ENCODE measurements at regions not wholly inside any gene's neighbourhood (a gene's known extent, or its start where the extent isn't known, plus 50 kb on each side); places are given as distances from the start of the nearest gene placed in this dataset.

DNA sequence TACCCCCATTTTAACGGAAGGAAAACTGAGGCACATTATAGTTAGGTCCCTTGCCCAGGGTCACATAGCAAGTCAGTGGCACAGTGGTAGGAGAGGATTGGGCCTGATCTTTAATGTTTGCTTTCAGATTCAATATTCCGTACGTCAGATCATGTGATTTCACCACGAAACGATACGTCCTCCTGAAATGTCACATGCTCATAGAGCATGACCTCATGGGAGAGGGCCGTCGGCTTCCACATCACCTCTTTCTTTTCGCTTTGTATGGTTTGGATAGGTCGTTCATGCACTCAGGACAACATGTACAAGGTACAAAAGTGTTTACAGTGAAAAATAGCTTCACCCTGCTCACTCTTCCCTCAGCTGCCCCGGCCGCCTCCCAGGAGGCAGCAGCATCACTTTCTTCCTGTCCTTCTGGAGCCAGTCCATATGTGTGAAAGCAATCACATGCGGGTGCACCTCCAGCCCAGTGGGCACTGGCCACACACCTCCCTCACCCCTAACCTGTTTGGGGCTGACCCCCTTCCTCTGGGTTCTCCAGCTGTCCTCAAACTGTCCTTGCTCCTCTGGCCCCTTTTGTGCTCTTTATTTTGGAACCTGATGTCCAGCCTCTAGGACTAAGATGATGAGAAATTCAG is 199.9 kb downstream of the FOXL1 start:
- ChIA-PET SMC1A (ENCODE audit: uncharacterized antibody, unreplicated experiment) (interaction anchor here (0.6 to 1.6 kb wide), 3 partner anchors 10 to 116 kb away, joined by 3 to 4 read pairs (median 3); no protein-coding TSS in a partner anchor), POLR2A (no interaction called here), CTCF (interaction anchor here (1.5 kb wide), 2 partner anchors 14 to 283 kb away, joined by 3 to 4 read pairs; no protein-coding TSS in a partner anchor), RAD21 (ENCODE audit: unreplicated experiment) (no interaction called here)
- Histone ChIP-seq H3K4me2 (ENCODE audit: control insufficient read depth, insufficient read depth) (no peak overlapping the region), H3K4me3 (no peak overlapping the region), H3K4me1 (ENCODE audit: control insufficient read depth, insufficient read depth, low read length) (no peaks in the 10 kb centered on the region), H3K9ac (ENCODE audit: control insufficient read depth, insufficient read depth, low read length) (no peak overlapping the region), H3K36me3 (ENCODE audit: control insufficient read depth in 2 of 2, insufficient read depth in 2 of 2, low read length in 1 of 2) (no peaks in the 10 kb centered on the region), H3K9me3 (replicated peaks; ENCODE audit: control insufficient read depth, insufficient read depth, low read length) (no peaks in the 10 kb centered on the region), H4K20me1 (ENCODE audit: control insufficient read depth, insufficient read depth) (no peaks in the 10 kb centered on the region), H3K27ac (ENCODE audit: control insufficient read depth, insufficient read depth) (no peak overlapping the region), H2AFZ (ENCODE audit: control insufficient read depth, low read depth, low read length) (no peak overlapping the region), H3K27me3 (replicated peaks in 1 of 2; ENCODE audit: control insufficient read depth in 2 of 2, insufficient read depth in 2 of 2, low read length in 1 of 2) (peaks cover 0 to 2% of the 10 kb centered on the region in 2 experiments; a peak in 3 of 4 replicates), H3K79me2 (ENCODE audit: control insufficient read depth, insufficient read depth, low read length) (no peaks in the 10 kb centered on the region)
- 30% methylated on average over 13 of the region's 13 CpGs for WGBS (ENCODE audit: insufficient coverage, insufficient replicate concordance, low lambda C conversion rate, missing lambda C conversion rate)
- no peak for DNase-seq (ENCODE audit: low read depth, low spot score)
- TF ChIP-seq, protein P1, sequence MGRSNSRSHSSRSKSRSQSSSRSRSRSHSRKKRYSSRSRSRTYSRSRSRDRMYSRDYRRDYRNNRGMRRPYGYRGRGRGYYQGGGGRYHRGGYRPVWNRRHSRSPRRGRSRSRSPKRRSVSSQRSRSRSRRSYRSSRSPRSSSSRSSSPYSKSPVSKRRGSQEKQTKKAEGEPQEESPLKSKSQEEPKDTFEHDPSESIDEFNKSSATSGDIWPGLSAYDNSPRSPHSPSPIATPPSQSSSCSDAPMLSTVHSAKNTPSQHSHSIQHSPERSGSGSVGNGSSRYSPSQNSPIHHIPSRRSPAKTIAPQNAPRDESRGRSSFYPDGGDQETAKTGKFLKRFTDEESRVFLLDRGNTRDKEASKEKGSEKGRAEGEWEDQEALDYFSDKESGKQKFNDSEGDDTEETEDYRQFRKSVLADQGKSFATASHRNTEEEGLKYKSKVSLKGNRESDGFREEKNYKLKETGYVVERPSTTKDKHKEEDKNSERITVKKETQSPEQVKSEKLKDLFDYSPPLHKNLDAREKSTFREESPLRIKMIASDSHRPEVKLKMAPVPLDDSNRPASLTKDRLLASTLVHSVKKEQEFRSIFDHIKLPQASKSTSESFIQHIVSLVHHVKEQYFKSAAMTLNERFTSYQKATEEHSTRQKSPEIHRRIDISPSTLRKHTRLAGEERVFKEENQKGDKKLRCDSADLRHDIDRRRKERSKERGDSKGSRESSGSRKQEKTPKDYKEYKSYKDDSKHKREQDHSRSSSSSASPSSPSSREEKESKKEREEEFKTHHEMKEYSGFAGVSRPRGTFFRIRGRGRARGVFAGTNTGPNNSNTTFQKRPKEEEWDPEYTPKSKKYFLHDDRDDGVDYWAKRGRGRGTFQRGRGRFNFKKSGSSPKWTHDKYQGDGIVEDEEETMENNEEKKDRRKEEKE (IDR thresholded peaks at IDR 0.05), result no peak
- no peak for TF ChIP-seq ZNF384 (IDR thresholded peaks at IDR 0.05; ENCODE audit: borderline replicate concordance, low read depth, low read length)
- TF ChIP-seq TCF3 (IDR thresholded peaks at IDR 0.05; ENCODE audit: borderline replicate concordance, insufficient read depth, low read depth, low read length), result no peak
- TF ChIP-seq, protein P2, sequence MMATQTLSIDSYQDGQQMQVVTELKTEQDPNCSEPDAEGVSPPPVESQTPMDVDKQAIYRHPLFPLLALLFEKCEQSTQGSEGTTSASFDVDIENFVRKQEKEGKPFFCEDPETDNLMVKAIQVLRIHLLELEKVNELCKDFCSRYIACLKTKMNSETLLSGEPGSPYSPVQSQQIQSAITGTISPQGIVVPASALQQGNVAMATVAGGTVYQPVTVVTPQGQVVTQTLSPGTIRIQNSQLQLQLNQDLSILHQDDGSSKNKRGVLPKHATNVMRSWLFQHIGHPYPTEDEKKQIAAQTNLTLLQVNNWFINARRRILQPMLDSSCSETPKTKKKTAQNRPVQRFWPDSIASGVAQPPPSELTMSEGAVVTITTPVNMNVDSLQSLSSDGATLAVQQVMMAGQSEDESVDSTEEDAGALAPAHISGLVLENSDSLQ (IDR thresholded peaks at IDR 0.05), result no peak
- TF ChIP-seq NR2C2 (IDR thresholded peaks at IDR 0.05; ENCODE audit: borderline replicate concordance, control insufficient read depth, insufficient read length, low read depth), result no peak
- TF ChIP-seq SREBF2 (IDR thresholded peaks at IDR 0.05; ENCODE audit: low read length), result no peak
- in situ Hi-C loops (cut with MboI) (no loop called here), intact Hi-C loops (cut with micrococcal nuclease; ENCODE audit: unreplicated experiment) (no loop called here)
- peak; percentile 7 for FAIRE-seq
- no peak for ATAC-seq
- BruUV-seq (replicated peaks), result no TSS peak
